ENCODE measurements at regions not wholly inside any gene's neighbourhood (a gene's known extent, or its start where the extent isn't known, plus 50 kb on each side); places are given as distances from the start of the nearest gene placed in this dataset.

GRCh38 chr4:136036744-136037143 lies 1495.5 kb downstream of the PCDH18 start:
- no peak for TF ChIP-seq POLR2AphosphoS5 (IDR thresholded peaks at IDR 0.05; ENCODE audit: low read depth, low read length)
- TF ChIP-seq POLR2A (IDR thresholded peaks at IDR 0.05; ENCODE audit: low read depth, low read length): no peak
- no peak for TF ChIP-seq TAF1 (IDR thresholded peaks at IDR 0.05; ENCODE audit: low read depth, low read length)
- TF ChIP-seq SPI1 (IDR thresholded peaks at IDR 0.05; ENCODE audit: low read depth, low read length): no peak
- TF ChIP-seq POU2F2 (IDR thresholded peaks at IDR 0.05; ENCODE audit: low read depth, low read length): no peak
- TF ChIP-seq PAX5 (IDR thresholded peaks at IDR 0.05; ENCODE audit: insufficient read depth, low read length, severe bottlenecking): no peak
